ENCODE measurements at regions not wholly inside any gene's neighbourhood (a gene's known extent, or its start where the extent isn't known, plus 50 kb on each side); places are given as distances from the start of the nearest gene placed in this dataset.
A peak's percentile ranks its signal among the peaks of the same experiment; 100 is the strongest.

- Histone ChIP-seq H3K36me3 (ENCODE audit: insufficient read depth, low read length) (no peaks in the 10 kb centered on the region), H4K20me1 (ENCODE audit: insufficient read depth, low read length) (no peaks in the 10 kb centered on the region), H3K9me3 (ENCODE audit: insufficient read depth, low read length, severe bottlenecking) (no peaks in the 10 kb centered on the region), H3K4me1 (ENCODE audit: insufficient read depth, low read length) (no peaks in the 10 kb centered on the region), H3K27me3 (ENCODE audit: insufficient read depth, low read length, poor library complexity) (peaks cover 11% of the 10 kb centered on the region), H3K4me2 (ENCODE audit: insufficient read depth, low read length) (no peak overlapping the region), H3K4me3 (ENCODE audit: low read depth in 1 of 2, low read length in 2 of 2) (no peak overlapping the region), H3K79me2 (ENCODE audit: insufficient read depth, low read length) (no peaks in the 10 kb centered on the region), H2AFZ (ENCODE audit: low read depth, low read length) (no peak overlapping the region), H3K27ac (ENCODE audit: low read length) (no peak overlapping the region), H3K9ac (ENCODE audit: low read depth, low read length) (no peak overlapping the region)
- DNase-seq, result no peak
- no peak for ATAC-seq (ENCODE audit: insufficient read depth, low read depth)
- TF ChIP-seq CTCF (IDR thresholded peaks at IDR 0.05; ENCODE audit: borderline replicate concordance, extremely low read depth, low read length, poor library complexity, severe bottlenecking), result no peak
Measured at GRCh38 chr11:28701760-28702449, 593.7 kb downstream of the METTL15 start.

GRCh38 chr11:28699701-28700100 is 591.5 kb downstream of the METTL15 start:
- Histone ChIP-seq H3K27ac (ENCODE audit: low read length) (no peak overlapping the region), H3K36me3 (ENCODE audit: insufficient read depth, low read length) (no peaks in the 10 kb centered on the region)
- DNase-seq, result no peak

GRCh38 chr11:28697920-28698827 is 590.0 kb downstream of the METTL15 start:
- no peak overlapping the region for H3K9ac ChIP-seq (ENCODE audit: low read depth, low read length)
- H3K9me3 ChIP-seq (ENCODE audit: insufficient read depth, low read length, severe bottlenecking), result no peaks in the 10 kb centered on the region
- H4K20me1 ChIP-seq (ENCODE audit: insufficient read depth, low read length), result no peaks in the 10 kb centered on the region
- no peak overlapping the region for H3K4me2 ChIP-seq (ENCODE audit: insufficient read depth, low read length)
- DNase-seq (peak; percentile 55), ATAC-seq (ENCODE audit: insufficient read depth, low read depth) (peak; percentile 63; the same call in 1 of the 3 replicates)
- no peaks in the 10 kb centered on the region for H3K36me3 ChIP-seq (ENCODE audit: insufficient read depth, low read length)
- no peak overlapping the region for H3K27ac ChIP-seq (ENCODE audit: low read length)
- no peaks in the 10 kb centered on the region for H3K4me1 ChIP-seq (ENCODE audit: insufficient read depth, low read length)
- peaks cover 17% of the 10 kb centered on the region for H3K27me3 ChIP-seq (ENCODE audit: insufficient read depth, low read length, poor library complexity)
- no peak overlapping the region for H2AFZ ChIP-seq (ENCODE audit: low read depth, low read length)
- no peak overlapping the region for H3K4me3 ChIP-seq (ENCODE audit: low read depth in 1 of 2, low read length in 2 of 2)
- H3K79me2 ChIP-seq (ENCODE audit: insufficient read depth, low read length), result no peaks in the 10 kb centered on the region
- TF ChIP-seq EZH2 (IDR thresholded peaks at IDR 0.05; ENCODE audit: borderline replicate concordance, low read depth, low read length, severe bottlenecking) (no peak), CTCF (IDR thresholded peaks at IDR 0.05; ENCODE audit: borderline replicate concordance, extremely low read depth, low read length, poor library complexity, severe bottlenecking) (peak; percentile 90)

More at GRCh38 chr11:28699701-28700100, 591.5 kb downstream of the METTL15 start:
- Histone ChIP-seq H3K9me3 (ENCODE audit: insufficient read depth, low read length, severe bottlenecking) (no peaks in the 10 kb centered on the region), H3K4me1 (ENCODE audit: insufficient read depth, low read length) (no peaks in the 10 kb centered on the region), H4K20me1 (ENCODE audit: insufficient read depth, low read length) (no peaks in the 10 kb centered on the region), H3K4me3 (ENCODE audit: low read depth in 1 of 2, low read length in 2 of 2) (no peak overlapping the region), H2AFZ (ENCODE audit: low read depth, low read length) (no peak overlapping the region), H3K27me3 (ENCODE audit: insufficient read depth, low read length, poor library complexity) (peaks cover 17% of the 10 kb centered on the region), H3K9ac (ENCODE audit: low read depth, low read length) (no peak overlapping the region), H3K4me2 (ENCODE audit: insufficient read depth, low read length) (no peak overlapping the region), H3K79me2 (ENCODE audit: insufficient read depth, low read length) (no peaks in the 10 kb centered on the region)
- ATAC-seq (ENCODE audit: insufficient read depth, low read depth), result no peak
- no peak for TF ChIP-seq EZH2 (IDR thresholded peaks at IDR 0.05; ENCODE audit: borderline replicate concordance, low read depth, low read length, severe bottlenecking)
- no peak for TF ChIP-seq CTCF (IDR thresholded peaks at IDR 0.05; ENCODE audit: borderline replicate concordance, extremely low read depth, low read length, poor library complexity, severe bottlenecking)

All from DND-41 (cell line).